KMS-11 (cell line): ENCODE measurements at regions not wholly inside any gene's neighbourhood (a gene's known extent, or its start where the extent isn't known, plus 50 kb on each side); places are given as distances from the start of the nearest gene placed in this dataset.

Experiments
- H2AFZ ChIP-seq: fragments of 200-600 bp; sonication (generic); 2 replicates; pipeline ENCODE4 v1.6.1; 2016; ENCODE audit warnings: antibody characterized with exemption, mixed run types, low read depth
- H3K27ac ChIP-seq: fragments of 200-600 bp; sonication (generic); 2 replicates; pipeline ENCODE4 v1.6.1; 2016; ENCODE audit warnings: mild to moderate bottlenecking, mixed run types
- H3K27me3 ChIP-seq: fragments of 200-600 bp; sonication (generic); 2 replicates; pipeline ENCODE4 v1.6.1; 2017; ENCODE audit warnings: mild to moderate bottlenecking, low read depth, mixed run types, moderate library complexity; ENCODE audit not compliant: insufficient read depth
- H3K36me3 ChIP-seq: fragments of 200-600 bp; sonication (generic); 2 replicates; pipeline ENCODE4 v1.6.1; 2017; ENCODE audit warnings: mild to moderate bottlenecking, mixed run types; ENCODE audit not compliant: insufficient read depth
- H3K4me1 ChIP-seq: fragments of 200-600 bp; sonication (generic); 2 replicates; pipeline ENCODE4 v1.6.1; 2016; ENCODE audit warnings: mild to moderate bottlenecking, low read depth, mixed run types; ENCODE audit not compliant: poor library complexity, severe bottlenecking
- H3K4me2 ChIP-seq: fragments of 200-600 bp; sonication (generic); 2 replicates; pipeline ENCODE4 v1.7.0; 2016; ENCODE audit warnings: mild to moderate bottlenecking, mixed run types
- H3K4me3 ChIP-seq: fragments of 200-600 bp; sonication (generic); IDR thresholded peaks from 2 replicates; pipeline ENCODE4 v1.6.1; 2017; ENCODE audit warnings: low read depth, low read length, mixed read lengths; ENCODE audit not compliant: insufficient read depth
- H3K79me2 ChIP-seq: fragments of 200-600 bp; sonication (generic); 2 replicates; pipeline ENCODE4 v1.6.1; 2016; ENCODE audit warnings: low read depth, mixed run types; ENCODE audit not compliant: insufficient read depth
- H3K9ac ChIP-seq: fragments of 200-600 bp; sonication (generic); 2 replicates; pipeline ENCODE4 v1.6.1; 2016; ENCODE audit warnings: mild to moderate bottlenecking, mixed run types
- H4K20me1 ChIP-seq: fragments of 200-600 bp; sonication (generic); 2 replicates; pipeline ENCODE4 v1.6.1; 2016; ENCODE audit warnings: mild to moderate bottlenecking, mixed run types; ENCODE audit not compliant: insufficient read depth
- TF ChIP-seq, protein P1 (sequence below): fragments of 200-600 bp; sonication (generic); conservative IDR thresholded peaks from 2 replicates; pipeline ENCODE4 v1.6.1; 2017; ENCODE audit warnings: low read depth, mild to moderate bottlenecking, antibody characterized with exemption, low read length, moderate library complexity, mixed read lengths

DNA sequence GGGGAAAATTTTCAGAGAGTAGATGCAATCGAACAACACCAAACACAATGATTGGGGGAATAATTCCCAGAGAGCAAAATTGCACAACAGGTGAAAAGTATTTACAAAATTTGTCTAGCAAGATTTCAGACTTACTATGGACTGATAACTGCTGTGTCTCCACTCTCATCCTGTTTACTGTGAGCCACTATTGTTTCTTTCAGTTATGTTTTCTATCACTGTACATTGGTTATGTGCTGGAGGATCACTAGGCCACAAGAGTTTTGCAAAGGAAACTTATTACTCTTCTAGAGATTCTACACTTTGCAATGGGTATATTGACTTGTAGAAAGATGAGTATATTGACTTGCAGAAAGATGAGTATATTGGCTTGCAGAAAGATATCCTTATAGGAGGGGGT lies 934.1 kb upstream of the CRIM1 start:
- TF ChIP-seq, protein P1, sequence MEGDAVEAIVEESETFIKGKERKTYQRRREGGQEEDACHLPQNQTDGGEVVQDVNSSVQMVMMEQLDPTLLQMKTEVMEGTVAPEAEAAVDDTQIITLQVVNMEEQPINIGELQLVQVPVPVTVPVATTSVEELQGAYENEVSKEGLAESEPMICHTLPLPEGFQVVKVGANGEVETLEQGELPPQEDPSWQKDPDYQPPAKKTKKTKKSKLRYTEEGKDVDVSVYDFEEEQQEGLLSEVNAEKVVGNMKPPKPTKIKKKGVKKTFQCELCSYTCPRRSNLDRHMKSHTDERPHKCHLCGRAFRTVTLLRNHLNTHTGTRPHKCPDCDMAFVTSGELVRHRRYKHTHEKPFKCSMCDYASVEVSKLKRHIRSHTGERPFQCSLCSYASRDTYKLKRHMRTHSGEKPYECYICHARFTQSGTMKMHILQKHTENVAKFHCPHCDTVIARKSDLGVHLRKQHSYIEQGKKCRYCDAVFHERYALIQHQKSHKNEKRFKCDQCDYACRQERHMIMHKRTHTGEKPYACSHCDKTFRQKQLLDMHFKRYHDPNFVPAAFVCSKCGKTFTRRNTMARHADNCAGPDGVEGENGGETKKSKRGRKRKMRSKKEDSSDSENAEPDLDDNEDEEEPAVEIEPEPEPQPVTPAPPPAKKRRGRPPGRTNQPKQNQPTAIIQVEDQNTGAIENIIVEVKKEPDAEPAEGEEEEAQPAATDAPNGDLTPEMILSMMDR: no peak
- Histone ChIP-seq H3K4me2 (no peak overlapping the region), H3K79me2 (no peaks in the 10 kb centered on the region), H2AFZ (no peak overlapping the region), H3K27ac (no peak overlapping the region), H3K36me3 (no peaks in the 10 kb centered on the region), H3K9ac (no peak overlapping the region), H3K4me3 (no peak overlapping the region), H3K4me1 (no peaks in the 10 kb centered on the region), H3K27me3 (no peaks in the 10 kb centered on the region), H4K20me1 (no peaks in the 10 kb centered on the region)

DNA sequence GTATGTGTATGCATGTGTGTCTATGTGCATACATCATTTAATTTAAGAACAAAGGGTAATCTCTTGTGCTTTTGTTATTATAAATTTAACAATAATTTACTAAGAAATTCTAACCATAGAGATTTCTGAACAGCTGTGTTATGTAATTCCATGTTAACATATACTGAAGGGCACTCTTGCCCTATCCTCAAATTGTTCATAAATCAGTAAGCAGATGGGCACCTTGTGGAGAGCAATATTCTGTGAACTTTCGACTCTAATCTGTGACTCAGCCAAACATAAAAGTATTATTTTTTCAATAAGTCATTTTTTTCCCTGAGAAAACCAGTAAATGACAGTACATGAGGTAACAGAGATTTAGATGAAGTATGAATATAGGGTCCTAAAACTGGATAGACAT lies 938.3 kb upstream of the CRIM1 start:
- Histone ChIP-seq H3K9ac (no peak overlapping the region), H4K20me1 (no peaks in the 10 kb centered on the region), H3K4me2 (no peak overlapping the region), H3K4me1 (no peaks in the 10 kb centered on the region), H3K4me3 (no peak overlapping the region), H3K27me3 (no peaks in the 10 kb centered on the region), H3K36me3 (no peaks in the 10 kb centered on the region), H3K79me2 (no peaks in the 10 kb centered on the region), H2AFZ (no peak overlapping the region), H3K27ac (no peak overlapping the region)
- TF ChIP-seq, protein P1: no peak

DNA sequence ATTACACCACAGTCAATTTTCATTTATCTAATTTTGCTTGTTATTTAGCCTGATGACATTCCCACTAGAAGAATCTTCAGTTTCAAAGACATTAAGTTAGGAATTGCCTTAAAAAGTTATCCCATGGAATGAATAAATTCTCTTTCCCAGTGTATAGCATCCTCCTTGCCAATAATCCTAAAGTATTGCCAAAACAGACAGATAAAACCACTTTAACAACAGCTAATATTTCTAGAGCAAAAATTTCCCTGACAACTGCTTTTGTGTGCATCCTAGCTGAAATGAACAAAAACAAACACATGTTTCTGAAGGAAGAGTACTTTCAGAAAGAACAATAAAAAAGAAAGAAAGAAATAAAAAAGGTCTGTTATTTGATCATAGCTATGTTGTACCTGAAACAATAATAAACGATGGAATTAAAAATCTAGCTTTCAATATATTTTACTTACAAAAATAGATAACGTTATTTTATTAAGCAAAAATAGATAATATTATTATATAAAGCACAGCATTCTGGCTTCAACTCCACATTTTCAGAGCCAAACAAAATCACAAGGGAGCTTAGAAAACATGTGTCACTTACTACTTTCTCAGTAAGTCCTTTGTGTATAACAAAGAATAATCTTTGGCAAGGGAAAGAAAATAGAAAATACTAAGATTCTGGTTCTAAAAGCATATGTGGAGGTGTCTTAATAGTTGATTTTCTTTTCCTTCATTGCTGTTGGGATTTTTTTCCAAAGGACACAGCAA lies 939.0 kb upstream of the CRIM1 start:
- no peak overlapping the region for H3K9ac ChIP-seq
- no peaks in the 10 kb centered on the region for H3K27me3 ChIP-seq
- TF ChIP-seq, protein P1: no peak
- no peak overlapping the region for H2AFZ ChIP-seq
- H3K4me1 ChIP-seq: no peaks in the 10 kb centered on the region
- no peaks in the 10 kb centered on the region for H4K20me1 ChIP-seq
- H3K4me2 ChIP-seq: no peak overlapping the region
- no peak overlapping the region for H3K4me3 ChIP-seq
- no peaks in the 10 kb centered on the region for H3K36me3 ChIP-seq
- no peaks in the 10 kb centered on the region for H3K79me2 ChIP-seq
- no peak overlapping the region for H3K27ac ChIP-seq

DNA sequence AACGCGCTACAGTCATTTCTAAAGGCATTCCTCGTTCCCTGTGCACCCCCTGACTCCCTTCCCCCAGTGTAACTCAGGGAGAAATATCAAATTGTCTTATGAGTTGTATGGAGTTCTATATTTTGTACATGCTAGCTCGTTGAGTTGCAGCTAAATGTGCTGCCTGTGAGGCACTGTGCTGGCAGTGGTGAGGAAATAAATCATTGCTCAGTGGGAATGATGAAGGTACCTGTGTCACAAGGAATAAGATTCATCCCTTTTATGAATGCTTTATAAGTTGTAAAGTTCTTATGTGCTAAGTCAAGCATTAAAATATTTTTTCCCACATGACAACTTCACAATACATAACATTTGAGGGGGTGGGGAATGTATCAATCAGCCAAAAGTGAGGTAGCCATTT lies 939.6 kb upstream of the CRIM1 start:
- Histone ChIP-seq H3K27ac (no peak overlapping the region), H3K79me2 (no peaks in the 10 kb centered on the region), H3K9ac (no peak overlapping the region), H3K4me2 (no peak overlapping the region), H3K36me3 (no peaks in the 10 kb centered on the region), H3K27me3 (no peaks in the 10 kb centered on the region), H3K4me3 (no peak overlapping the region), H3K4me1 (no peaks in the 10 kb centered on the region), H2AFZ (no peak overlapping the region), H4K20me1 (no peaks in the 10 kb centered on the region)
- TF ChIP-seq, protein P1: no peak
